PC-9 (cell line): ENCODE measurements at regions not wholly inside any gene's neighbourhood (a gene's known extent, or its start where the extent isn't known, plus 50 kb on each side); places are given as distances from the start of the nearest gene placed in this dataset.

Experiments
- EZH2 ChIP-seq: fragments of 200-600 bp; sonication (generic); IDR thresholded peaks from 2 replicates; pipeline ENCODE4 v1.8.0; 2017; ENCODE audit warnings: antibody characterized with exemption, low read depth
- TF ChIP-seq, protein P1 (sequence below): fragments of 200-600 bp; sonication (generic); conservative IDR thresholded peaks from 2 replicates; pipeline ENCODE4 v1.6.1; 2017; ENCODE audit warnings: mixed run types, antibody characterized with exemption, mild to moderate bottlenecking, moderate library complexity

- TF ChIP-seq, protein P1, sequence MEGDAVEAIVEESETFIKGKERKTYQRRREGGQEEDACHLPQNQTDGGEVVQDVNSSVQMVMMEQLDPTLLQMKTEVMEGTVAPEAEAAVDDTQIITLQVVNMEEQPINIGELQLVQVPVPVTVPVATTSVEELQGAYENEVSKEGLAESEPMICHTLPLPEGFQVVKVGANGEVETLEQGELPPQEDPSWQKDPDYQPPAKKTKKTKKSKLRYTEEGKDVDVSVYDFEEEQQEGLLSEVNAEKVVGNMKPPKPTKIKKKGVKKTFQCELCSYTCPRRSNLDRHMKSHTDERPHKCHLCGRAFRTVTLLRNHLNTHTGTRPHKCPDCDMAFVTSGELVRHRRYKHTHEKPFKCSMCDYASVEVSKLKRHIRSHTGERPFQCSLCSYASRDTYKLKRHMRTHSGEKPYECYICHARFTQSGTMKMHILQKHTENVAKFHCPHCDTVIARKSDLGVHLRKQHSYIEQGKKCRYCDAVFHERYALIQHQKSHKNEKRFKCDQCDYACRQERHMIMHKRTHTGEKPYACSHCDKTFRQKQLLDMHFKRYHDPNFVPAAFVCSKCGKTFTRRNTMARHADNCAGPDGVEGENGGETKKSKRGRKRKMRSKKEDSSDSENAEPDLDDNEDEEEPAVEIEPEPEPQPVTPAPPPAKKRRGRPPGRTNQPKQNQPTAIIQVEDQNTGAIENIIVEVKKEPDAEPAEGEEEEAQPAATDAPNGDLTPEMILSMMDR, result no peak
- no peak for TF ChIP-seq EZH2
Observed at GRCh38 chr18:2387588-2387987, 183.7 kb downstream of the METTL4 start.
